SJSA1 (cell line): ENCODE measurements at regions not wholly inside any gene's neighbourhood (a gene's known extent, or its start where the extent isn't known, plus 50 kb on each side); places are given as distances from the start of the nearest gene placed in this dataset.
"Not testable (repeated sequence)": the region's sequence is repeated elsewhere in the genome, so short reads cannot be mapped to it uniquely, and the experiment has no call there.

Experiments used
- DNase-seq, 2 experiments: peaks; one replicate each; pipeline ENCODE4 v3.0.0-alpha.2; 2015 to 2020; ENCODE audit warnings: low spot score in 2 of 2, low read depth in 1 of 2
- H3K27ac ChIP-seq: fragments of 250-450 bp; sonication (Bioruptor Pico); 2 replicates; pipeline ENCODE4 v1.5.1; 2020; ENCODE audit warnings: mild to moderate bottlenecking, moderate library complexity
- H3K27me3 ChIP-seq: fragments of 250-450 bp; sonication (Bioruptor Pico); replicated peaks from 2 replicates; pipeline ENCODE4 v1.5.1; 2020; ENCODE audit warnings: mild to moderate bottlenecking, moderate library complexity
- H3K36me3 ChIP-seq: fragments of 250-450 bp; sonication (Bioruptor Pico); 2 replicates; pipeline ENCODE4 v1.5.1; 2020; ENCODE audit warnings: mild to moderate bottlenecking
- H3K4me1 ChIP-seq: fragments of 250-450 bp; sonication (Bioruptor Pico); replicated peaks from 2 replicates; pipeline ENCODE4 v1.6.1; 2021; ENCODE audit warnings: mild to moderate bottlenecking
- H3K4me3 ChIP-seq: fragments of 250-450 bp; sonication (Bioruptor Pico); 2 replicates; pipeline ENCODE4 v1.5.1; 2020; ENCODE audit warnings: mild to moderate bottlenecking
- H3K9me3 ChIP-seq: fragments of 250-450 bp; sonication (Bioruptor Pico); replicated peaks from 2 replicates; pipeline ENCODE4 v1.5.1; 2020; ENCODE audit warnings: mild to moderate bottlenecking

GRCh38 chr14:97791072-97791471 lies 993.9 kb downstream of the VRK1 start:
- H3K4me3 ChIP-seq, result no peak overlapping the region
- H3K27ac ChIP-seq, result no peak overlapping the region
- H3K27me3 ChIP-seq, result no peaks in the 10 kb centered on the region
- H3K4me1 ChIP-seq, result no peaks in the 10 kb centered on the region
- DNase-seq, result no peak
- H3K9me3 ChIP-seq, result no peaks in the 10 kb centered on the region; the same call in 1 of the 2 replicates
- H3K36me3 ChIP-seq, result no peaks in the 10 kb centered on the region

GRCh38 chr14:97791906-97792305 lies 994.7 kb downstream of the VRK1 start:
- Histone ChIP-seq H3K4me3 (no peak overlapping the region), H3K4me1 (no peaks in the 10 kb centered on the region), H3K27ac (no peak overlapping the region), H3K27me3 (no peaks in the 10 kb centered on the region), H3K36me3 (no peaks in the 10 kb centered on the region), H3K9me3 (no peaks in the 10 kb centered on the region; the same call in 1 of the 2 replicates)
- no peak for DNase-seq

DNA sequence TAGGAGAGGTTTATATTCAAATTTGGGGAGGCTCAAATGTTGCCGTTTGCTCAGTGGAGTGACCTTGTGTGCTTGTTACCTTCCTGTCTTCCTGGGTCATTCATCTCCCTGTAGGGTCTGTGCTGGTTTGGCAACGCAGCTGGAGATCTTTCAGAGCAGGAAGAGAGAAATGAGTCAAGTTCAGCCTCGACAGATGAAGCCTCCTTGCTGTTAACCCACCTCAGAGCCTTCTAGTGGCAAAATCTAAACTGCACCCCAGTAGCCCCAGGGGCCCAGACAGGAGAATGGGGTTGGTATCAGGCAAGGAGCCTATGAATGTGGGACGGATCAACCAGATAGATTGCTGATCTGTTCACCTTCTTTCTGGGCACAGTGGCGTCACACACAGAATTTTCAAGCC lies 999.3 kb downstream of the VRK1 start:
- H3K36me3 ChIP-seq, result no peaks in the 10 kb centered on the region
- H3K9me3 ChIP-seq, result no peaks in the 10 kb centered on the region; the same call in 1 of the 2 replicates
- H3K4me3 ChIP-seq, result no peak overlapping the region
- H3K4me1 ChIP-seq, result no peaks in the 10 kb centered on the region
- H3K27me3 ChIP-seq, result no peaks in the 10 kb centered on the region
- H3K27ac ChIP-seq, result no peak overlapping the region
- DNase-seq, result no peak

DNA sequence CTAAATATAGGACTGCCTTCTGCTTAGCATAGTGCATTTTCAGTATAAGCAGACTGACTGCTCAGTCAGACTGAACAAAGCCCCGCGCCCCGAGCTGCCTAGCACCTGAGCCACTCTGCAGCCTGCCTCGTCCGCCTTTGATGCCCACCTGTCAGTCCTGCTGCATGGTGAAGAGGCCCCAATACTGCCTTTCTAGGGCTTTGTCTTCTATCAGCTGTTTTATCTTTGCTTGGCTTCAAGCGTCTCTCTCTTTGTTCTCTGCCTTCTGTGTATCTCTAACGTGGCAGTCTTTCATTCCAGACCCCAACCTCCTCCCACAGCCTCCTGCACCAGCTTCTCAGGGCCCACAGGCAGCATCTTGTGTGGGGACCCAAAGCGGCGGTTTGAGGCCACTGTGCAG lies 1001.0 kb downstream of the VRK1 start:
- Histone ChIP-seq H3K9me3 (no peaks in the 10 kb centered on the region; the same call in 1 of the 2 replicates), H3K27me3 (no peaks in the 10 kb centered on the region), H3K36me3 (no peaks in the 10 kb centered on the region), H3K27ac (no peak overlapping the region), H3K4me3 (no peak overlapping the region), H3K4me1 (no peaks in the 10 kb centered on the region)
- no peak for DNase-seq

DNA sequence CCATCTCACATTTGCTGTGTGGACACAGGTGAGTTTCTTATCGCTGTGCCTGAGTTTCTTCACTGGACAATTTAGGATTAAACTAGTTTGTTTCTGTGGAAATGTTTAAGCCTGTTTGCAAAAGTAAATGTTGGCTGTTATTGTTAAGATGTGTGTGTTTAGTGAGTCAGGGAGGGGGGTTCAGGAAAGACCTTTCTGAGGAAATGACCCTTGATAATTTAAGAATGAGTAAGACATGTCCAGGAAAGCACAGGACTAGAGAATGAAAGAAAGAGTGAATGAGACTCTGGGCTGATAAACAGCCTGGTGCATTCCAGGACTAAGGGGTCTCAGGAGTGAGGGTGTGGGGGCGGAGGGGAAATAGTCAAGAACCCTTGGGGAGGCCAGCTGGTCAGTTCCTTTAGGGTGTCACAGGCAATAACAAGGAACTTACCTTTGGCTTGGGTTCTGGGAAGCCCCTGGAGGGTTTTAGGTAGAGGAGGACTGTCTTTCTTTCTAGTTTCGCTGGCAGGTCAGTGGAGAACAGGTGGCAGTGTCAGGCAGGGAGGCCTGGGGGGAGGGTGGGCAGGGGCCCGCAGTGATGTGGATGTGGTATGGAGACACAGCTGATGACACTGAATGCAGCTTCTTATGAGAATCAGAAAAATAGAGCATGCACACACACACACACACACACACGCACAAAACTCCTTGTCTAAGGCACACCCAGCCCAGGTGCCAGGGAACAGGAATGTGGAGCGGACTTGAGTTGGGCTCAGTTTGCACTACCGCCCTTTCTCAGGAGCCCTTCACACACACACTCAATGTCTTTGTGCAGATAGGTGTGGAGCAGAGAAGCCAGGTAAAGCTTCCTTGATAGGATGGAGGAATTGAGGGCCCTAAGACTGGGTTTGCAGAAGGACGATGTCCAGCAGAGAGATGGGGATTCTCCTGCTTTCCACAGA lies 1005.5 kb downstream of the VRK1 start:
- Histone ChIP-seq H3K27me3 (no peaks in the 10 kb centered on the region), H3K9me3 (no peaks in the 10 kb centered on the region; the same call in 1 of the 2 replicates), H3K4me1 (no peaks in the 10 kb centered on the region), H3K36me3 (no peaks in the 10 kb centered on the region), H3K4me3 (no peak overlapping the region), H3K27ac (no peak overlapping the region)
- no peak for DNase-seq

DNA sequence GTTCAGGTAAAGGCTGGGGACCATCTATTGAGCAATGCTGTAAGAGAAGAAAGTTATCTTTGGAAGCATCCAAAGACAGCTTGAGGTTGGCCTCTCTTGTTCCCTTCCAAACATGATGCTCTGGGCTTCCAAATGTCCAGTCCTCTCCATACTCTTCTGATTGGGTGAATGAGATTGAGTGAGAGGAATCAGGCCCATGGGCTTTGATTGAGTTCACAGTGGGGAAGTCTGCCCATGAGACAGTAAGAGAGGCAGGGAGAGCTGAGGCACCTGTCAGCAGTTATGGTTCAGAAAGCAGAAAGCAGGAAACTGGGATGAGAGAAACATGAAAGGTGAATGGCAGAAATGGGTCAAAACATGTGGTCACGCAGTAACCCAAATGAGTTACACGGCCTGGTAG lies 1006.9 kb downstream of the VRK1 start:
- Histone ChIP-seq H3K4me1 (no peaks in the 10 kb centered on the region), H3K27ac (no peak overlapping the region), H3K36me3 (no peaks in the 10 kb centered on the region), H3K9me3 (no peaks in the 10 kb centered on the region; the same call in 1 of the 2 replicates), H3K4me3 (no peak overlapping the region), H3K27me3 (no peaks in the 10 kb centered on the region)
- no peak for DNase-seq

DNA sequence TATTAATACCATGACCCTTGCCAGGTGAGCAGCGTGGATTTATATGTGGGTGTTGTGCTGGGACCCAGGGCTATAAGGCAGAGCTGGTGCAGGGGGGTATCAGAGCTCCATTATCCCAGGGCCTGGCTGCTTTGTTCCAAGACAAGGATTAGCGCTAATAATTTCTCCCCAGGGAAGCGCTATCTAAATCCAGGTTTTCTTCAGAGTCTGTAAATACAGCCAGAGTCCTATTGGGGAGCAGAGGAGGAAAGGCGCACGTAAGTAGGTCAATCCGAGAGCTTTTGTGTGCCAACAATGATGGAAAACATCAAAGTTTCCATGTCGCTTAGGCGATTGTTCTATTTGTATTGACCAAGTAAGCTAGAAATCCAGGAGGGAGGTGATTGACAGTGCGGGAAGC lies 1009.7 kb downstream of the VRK1 start:
- no peaks in the 10 kb centered on the region for H3K4me1 ChIP-seq
- H3K27ac ChIP-seq, result no peak overlapping the region
- no peak overlapping the region for H3K4me3 ChIP-seq
- H3K36me3 ChIP-seq, result no peaks in the 10 kb centered on the region
- H3K27me3 ChIP-seq, result no peaks in the 10 kb centered on the region
- no peaks in the 10 kb centered on the region for H3K9me3 ChIP-seq
- DNase-seq, result no peak

- not testable (repeated sequence) for H3K9me3 ChIP-seq, H3K27me3 ChIP-seq, H3K4me1 ChIP-seq, DNase-seq, H3K27ac ChIP-seq, H3K36me3 ChIP-seq, H3K4me3 ChIP-seq
These were observed 1011.4 kb downstream of the VRK1 start for GRCh38 chr14:97808541-97808940.

GRCh38 chr14:97813556-97813955 lies 1016.4 kb downstream of the VRK1 start:
- no peak for DNase-seq
- Histone ChIP-seq H3K36me3 (no peaks in the 10 kb centered on the region), H3K4me3 (no peak overlapping the region), H3K27me3 (no peaks in the 10 kb centered on the region), H3K27ac (no peak overlapping the region), H3K9me3 (no peaks in the 10 kb centered on the region), H3K4me1 (no peaks in the 10 kb centered on the region)

GRCh38 chr14:97820781-97821180 lies 1023.6 kb downstream of the VRK1 start:
- H3K36me3 ChIP-seq, result no peaks in the 10 kb centered on the region
- no peaks in the 10 kb centered on the region; the same call in 1 of the 2 replicates for H3K9me3 ChIP-seq
- H3K4me1 ChIP-seq, result no peaks in the 10 kb centered on the region
- no peak overlapping the region for H3K4me3 ChIP-seq
- H3K27me3 ChIP-seq, result no peaks in the 10 kb centered on the region
- no peak for DNase-seq
- no peak overlapping the region for H3K27ac ChIP-seq

DNA sequence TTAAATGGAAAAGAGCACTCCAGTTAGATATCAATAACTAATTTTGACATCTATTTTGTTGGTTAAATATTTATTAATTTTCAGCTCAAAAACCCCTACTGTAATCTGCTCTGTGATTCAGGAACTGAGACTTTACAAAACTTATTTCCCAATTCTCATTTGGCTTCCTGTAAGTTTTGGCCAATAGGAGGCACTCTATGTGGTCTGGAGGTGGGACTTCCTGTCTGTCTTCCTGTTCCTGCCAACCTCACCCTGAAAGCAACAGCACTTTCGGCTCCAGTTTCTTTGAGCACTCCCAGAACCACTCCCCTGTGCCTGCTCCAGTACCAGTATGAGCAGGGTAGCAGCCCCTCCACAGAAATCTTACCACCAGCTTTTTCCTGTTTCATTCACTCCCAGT lies 1027.0 kb downstream of the VRK1 start:
- Histone ChIP-seq H3K9me3 (no peaks in the 10 kb centered on the region; the same call in 1 of the 2 replicates), H3K36me3 (no peaks in the 10 kb centered on the region), H3K27me3 (no peaks in the 10 kb centered on the region), H3K4me1 (no peaks in the 10 kb centered on the region), H3K4me3 (no peak overlapping the region), H3K27ac (no peak overlapping the region)
- no peak for DNase-seq

- Histone ChIP-seq H3K36me3 (no peaks in the 10 kb centered on the region), H3K27me3 (no peaks in the 10 kb centered on the region), H3K27ac (no peak overlapping the region), H3K9me3 (no peaks in the 10 kb centered on the region; the same call in 1 of the 2 replicates), H3K4me3 (no peak overlapping the region), H3K4me1 (no peaks in the 10 kb centered on the region)
- DNase-seq, result no peak
These were observed 1030.6 kb downstream of the VRK1 start for GRCh38 chr14:97827746-97828145.

DNA sequence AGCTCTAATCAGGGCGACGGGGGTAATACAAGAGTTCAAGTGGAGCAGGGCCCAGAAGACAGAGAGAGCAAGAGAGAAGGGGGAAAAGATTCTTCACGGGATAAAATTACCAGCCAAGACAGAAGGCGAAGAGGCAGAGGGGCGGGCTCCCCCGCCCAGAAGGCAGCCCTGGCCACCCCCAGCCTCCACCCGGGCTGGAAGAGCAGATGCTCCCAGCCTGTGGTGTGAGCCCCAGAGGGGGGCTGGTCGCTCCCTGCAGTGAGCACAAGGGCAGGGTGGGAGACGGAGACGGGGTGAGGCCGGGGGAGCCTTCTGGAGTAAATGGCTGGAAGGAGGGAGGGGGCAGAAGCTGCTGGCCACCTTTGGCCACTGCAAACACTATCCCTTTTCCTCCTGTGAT lies 1035.6 kb downstream of the VRK1 start:
- Histone ChIP-seq H3K36me3 (no peaks in the 10 kb centered on the region), H3K27ac (no peak overlapping the region), H3K4me3 (no peak overlapping the region), H3K9me3 (no peaks in the 10 kb centered on the region), H3K4me1 (no peaks in the 10 kb centered on the region), H3K27me3 (no peaks in the 10 kb centered on the region)
- DNase-seq, result no peak

DNA sequence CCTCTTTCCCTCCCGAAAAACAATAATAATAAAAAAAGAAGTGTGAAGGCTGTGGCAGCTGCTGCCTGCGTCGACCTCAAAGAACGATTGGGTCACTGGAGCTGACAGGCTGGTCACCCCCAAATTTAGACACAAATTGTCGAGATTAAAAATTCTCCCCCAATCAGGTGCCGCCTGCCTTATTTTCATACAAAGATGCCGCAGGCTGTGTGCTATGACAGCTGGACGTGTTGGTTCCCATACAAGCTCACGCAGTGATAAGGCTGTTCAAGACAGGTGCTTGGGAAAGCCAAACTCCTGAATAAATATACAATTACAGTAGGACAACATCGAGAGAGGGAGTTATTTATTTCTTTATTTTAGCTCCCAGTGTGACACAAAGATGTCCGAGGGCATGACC lies 1041.8 kb downstream of the VRK1 start:
- DNase-seq, result no peak
- H3K36me3 ChIP-seq, result no peaks in the 10 kb centered on the region
- no peaks in the 10 kb centered on the region for H3K27me3 ChIP-seq
- H3K4me3 ChIP-seq, result no peak overlapping the region
- H3K4me1 ChIP-seq, result no peaks in the 10 kb centered on the region
- no peaks in the 10 kb centered on the region for H3K9me3 ChIP-seq
- no peak overlapping the region for H3K27ac ChIP-seq
